Activated CD8-positive, alpha-beta memory T cell treated with anti-CD3 and anti-CD28 coated beads for 1 hour (primary cell): ENCODE measurements at regions not wholly inside any gene's neighbourhood (a gene's known extent, or its start where the extent isn't known, plus 50 kb on each side); places are given as distances from the start of the nearest gene placed in this dataset.

Experiments
- DNase-seq, 2 donors: peaks; one replicate each; pipeline ENCODE4 v3.0.0-alpha.2; 2020; ENCODE audit warnings: low read depth in 1 of 2; ENCODE audit errors: extremely low read depth in 1 of 2

DNA sequence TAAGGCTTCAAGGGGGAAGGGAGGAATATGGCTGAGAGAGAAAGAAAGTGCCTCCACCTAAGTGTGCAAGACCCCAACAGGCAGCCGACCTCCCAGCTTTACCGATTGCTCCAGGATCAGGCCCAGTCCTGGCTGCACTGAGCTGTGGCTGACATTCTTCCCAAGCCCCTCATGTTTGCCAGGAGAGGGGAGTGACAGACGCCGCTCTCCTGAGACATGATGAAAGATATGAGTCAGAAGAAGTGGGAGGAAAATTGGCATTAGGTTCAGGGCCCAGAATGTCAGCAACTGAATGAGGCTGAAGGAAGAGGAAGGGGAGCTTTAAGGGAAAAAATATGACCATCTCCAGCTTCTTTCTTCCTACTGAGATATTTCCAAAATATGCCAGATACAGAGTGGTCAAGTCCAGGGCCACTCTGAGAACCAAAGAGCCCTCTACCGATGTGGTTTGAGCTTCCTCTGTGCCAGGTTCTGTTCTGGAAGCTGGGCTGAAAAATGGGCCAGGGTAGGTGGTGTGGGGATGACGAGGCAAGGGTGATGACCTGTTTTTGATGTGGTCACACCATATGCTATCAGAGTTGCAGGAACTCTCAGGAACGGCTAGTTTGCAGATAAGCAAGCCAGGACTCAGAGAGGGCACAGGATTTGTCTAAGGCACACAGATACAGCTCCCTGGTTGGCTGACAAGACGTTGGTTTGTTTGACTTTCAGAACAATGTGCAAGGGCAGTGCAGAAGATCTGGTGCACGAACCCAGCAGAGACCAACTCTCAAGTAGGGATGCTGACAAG lies 176.7 kb downstream of the SOX9 start:
- DNase-seq, result no peak

DNA sequence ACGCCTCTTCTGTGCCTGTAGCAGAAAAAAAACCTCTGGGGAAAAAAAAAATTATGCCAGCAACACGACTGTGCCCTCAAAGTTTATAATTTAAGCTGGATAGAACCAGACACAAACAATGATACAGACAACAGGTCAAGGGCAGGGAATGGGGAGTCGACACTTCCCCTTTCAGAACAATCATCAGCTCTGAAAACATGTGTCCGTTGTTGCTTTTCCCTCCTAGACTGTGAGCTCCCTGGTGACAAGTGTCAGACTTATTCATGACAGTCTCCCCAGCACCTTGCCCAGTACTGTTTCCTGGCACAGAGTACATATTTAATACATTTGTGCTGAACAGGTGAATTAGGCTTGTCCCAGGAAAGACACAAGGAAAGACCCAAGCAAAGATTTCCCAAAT lies 178.3 kb downstream of the SOX9 start:
- no peak for DNase-seq

- no peak for DNase-seq
Measured at GRCh38 chr17:72299592-72299991, 178.8 kb downstream of the SOX9 start.

GRCh38 chr17:72301887-72302286 lies 181.1 kb downstream of the SOX9 start:
- no peak for DNase-seq

DNA sequence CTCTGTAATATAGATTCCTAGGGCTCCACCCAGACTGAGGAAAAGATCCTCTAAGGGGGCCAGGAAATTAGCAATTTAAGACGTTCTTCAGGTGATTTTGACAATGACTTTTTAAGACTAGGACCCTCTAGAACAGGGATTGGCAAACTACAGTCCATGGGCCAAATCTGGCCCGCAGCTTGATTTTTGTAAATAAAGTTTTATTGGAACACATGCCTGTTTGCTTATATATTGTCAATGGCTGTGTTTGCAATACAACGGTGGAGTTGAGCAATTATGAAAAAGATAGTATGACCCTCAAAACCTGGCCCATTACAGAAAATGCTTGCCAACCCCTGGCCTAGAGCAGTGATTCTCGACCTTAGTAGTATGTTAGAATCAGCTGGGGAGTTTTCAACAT lies 181.9 kb downstream of the SOX9 start:
- DNase-seq, result no peak

GRCh38 chr17:72303787-72304733 lies 183.2 kb downstream of the SOX9 start:
- no peak for DNase-seq

DNA sequence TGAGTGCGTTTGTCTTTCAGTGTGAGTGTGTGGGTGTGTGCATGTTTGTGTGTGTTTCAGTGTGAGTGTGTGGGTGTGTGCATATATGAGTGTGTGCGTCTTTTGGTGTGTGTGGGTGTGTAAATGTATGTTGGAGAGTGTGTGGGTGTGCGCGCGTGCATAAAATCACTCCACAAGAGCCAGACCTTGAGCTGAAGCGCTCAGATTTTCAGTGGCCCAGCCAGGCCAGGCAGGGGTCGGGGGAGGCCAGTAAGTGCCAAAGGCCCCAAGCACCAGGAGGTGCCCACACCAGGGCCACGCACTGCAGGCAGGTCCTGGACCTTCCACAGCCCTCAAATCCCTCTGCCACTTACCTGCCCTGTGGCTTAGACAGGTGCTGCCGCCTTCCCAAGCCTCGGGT lies 184.0 kb downstream of the SOX9 start:
- DNase-seq, result no peak

DNA sequence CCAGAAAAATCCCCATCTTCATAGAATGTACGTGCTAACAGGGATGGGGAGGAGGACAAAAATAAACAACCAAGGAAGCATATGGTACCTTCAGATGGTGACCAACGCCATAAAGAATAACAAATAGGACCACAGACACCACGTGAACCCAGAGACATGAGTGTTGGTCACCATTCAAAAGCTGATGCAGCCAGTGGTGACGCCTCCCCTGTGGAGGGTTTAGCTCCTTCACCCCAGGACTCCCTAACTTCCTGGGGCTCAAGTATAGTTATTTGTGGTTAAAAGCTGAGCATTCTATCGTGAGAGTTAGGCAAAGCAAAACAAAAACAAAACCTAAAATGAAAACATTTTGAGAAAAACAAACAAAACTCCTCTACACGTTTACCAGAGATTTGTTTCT lies 184.7 kb downstream of the SOX9 start:
- DNase-seq, result no peak

DNA sequence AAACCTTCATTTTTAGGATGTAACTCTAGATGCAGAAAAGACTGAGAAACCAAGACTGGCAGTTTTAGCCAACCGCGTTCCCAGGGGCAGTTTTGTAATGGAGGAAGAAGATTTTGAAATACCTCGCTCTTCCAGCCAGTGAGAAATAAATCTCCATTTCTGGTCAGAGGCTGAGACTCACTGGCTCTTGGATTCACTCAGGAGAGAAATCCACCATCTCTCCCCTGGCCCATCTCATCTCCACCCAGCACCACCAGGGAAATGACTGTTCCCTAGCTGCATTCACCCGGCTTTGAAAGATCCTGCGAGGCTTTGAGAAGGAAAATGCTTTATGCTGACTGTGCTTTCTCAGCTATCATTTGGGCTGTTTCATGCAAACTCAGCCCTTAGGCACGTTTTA lies 185.2 kb downstream of the SOX9 start:
- DNase-seq, result no peak

DNA sequence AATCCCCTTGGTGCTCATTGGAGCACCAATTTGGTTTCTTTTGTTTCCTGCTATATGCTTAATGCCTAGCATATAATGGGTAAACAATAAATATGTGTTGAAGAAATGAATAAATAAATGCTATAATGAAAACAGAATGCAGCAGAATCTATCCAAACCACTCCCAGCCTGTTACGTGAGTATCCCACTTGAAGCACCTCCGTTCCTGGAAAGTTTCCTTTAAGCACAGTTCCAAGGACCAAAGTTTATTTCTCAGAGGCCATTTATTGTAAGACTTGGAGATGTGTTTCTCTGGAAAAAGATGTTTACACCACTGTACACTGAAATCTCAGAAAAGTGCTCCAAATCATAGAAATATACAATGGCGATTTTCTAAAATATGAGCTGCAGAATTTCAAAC lies 187.0 kb downstream of the SOX9 start:
- no peak for DNase-seq

DNA sequence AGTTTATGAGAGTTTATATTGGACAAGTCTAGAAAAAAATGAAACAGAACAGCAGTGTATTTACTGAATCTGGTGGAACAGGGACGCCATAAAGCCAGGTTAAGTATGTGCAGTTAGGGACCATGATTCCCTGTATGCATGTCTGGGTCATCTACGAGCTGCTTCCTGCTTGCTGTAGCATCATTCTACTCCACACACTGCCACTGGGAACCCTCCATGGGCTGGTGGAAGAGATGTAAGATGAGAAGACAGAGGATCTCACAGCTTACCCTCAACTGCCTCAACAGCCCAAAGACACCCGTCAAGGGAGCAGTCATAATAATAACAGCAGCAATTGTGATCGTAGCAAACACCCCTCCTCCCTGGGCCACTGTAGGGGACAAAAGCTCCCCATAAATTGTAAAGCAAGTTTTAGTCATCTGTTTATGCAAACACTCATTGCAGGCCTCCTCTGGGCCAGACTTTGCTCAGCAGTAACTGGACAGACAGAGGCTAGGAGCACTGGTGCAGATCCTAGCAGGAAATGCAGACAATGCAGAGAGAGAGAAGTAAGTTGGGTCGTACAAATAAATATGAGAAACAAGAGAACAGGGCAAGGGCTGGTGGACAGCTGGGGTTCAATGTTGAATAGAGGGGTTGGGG lies 188.0 kb downstream of the SOX9 start:
- no peak for DNase-seq

GRCh38 chr17:72311004-72311403 lies 190.2 kb downstream of the SOX9 start:
- no peak for DNase-seq

GRCh38 chr17:72315122-72315913 lies 194.5 kb downstream of the SOX9 start:
- DNase-seq, result no peak

- DNase-seq, result no peak
Measured at GRCh38 chr17:72318131-72318530, 197.3 kb downstream of the SOX9 start.

GRCh38 chr17:72321896-72322295 lies 201.1 kb downstream of the SOX9 start:
- no peak for DNase-seq

DNA sequence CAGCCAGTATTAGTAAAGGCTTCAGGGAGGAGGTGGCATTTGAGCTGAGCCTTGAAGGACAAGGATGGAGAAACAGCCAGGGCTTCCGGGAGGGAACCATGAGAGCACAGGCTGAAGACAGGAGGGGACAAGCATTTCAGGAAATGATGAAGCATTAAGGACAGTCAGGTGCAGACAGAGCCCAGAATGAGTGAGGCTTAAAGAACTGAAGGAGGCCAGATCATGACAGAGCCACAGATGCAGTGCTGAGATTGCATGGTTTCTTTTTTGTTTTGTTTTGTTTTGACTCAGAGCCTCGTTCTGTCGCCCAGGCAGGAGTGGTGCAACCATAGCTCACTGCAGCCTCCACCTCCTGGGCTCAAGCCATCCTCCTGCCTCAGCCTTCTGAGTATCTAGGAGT lies 211.5 kb downstream of the SOX9 start:
- no peak for DNase-seq

GRCh38 chr17:72333570-72333969 lies 212.8 kb downstream of the SOX9 start:
- no peak for DNase-seq

DNA sequence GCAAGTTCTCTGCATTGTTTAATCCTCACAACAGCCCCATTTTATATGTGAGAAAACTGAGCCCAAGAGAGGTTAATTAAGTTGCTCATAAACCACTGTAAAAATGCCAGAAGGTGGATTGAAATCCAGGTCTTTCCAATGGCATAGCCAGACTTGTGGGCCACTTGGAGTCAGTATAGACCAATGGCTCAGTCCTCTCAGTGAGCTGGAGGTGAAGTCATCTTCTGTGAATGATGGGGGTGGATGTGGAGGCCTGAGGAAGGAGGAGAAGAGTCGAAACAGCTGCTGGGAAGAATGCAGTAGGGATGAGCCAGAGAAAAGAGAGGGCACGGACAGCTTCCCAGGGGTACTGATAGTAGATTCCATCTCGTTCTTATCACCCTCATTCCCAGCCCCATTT lies 213.4 kb downstream of the SOX9 start:
- no peak for DNase-seq

DNA sequence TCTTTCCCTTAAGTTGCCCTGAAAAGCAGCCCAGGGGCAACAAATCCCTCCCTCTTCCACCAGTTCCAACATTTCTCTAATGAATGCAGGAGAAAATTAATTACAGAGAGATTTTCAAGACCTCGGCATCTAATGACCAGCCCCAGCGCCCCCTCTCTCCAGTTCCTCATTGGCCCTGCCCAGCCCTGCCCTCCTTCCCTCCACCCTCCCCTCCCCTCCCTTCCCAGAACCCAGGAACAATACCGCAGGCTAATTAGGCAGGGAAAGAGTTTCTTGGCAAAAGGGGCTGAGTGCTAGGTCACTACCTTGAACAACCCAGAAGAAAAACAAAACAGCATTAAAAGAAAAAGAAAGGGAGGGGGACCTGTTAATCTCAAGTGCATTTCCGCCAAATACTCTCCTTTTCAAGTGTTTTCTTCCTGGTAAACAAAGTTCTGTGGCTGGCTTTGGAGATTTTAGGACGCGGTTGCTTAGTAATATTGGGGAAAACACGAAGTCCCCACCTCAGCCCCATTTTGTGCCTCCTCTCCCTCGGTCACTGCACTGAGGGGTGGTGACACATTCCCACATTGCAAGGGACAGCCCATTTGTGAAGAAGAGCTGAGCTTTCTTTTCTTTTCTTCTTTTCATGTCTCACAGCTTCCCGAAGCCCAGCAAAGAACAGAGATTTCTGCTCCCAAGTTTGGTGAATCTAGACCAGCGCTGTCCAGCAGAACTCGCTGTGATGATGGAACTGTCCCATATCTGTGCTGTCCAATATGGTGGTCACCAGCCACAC lies 215.4 kb downstream of the SOX9 start:
- no peak for DNase-seq

GRCh38 chr17:72336804-72337070 lies 215.9 kb downstream of the SOX9 start:
- DNase-seq, result no peak
